Heart right ventricle (tissue), 16 donors: ENCODE measurements at regions not wholly inside any gene's neighbourhood (a gene's known extent, or its start where the extent isn't known, plus 50 kb on each side); places are given as distances from the start of the nearest gene placed in this dataset.

ENCODE experiments used
- ATAC-seq, 8 donors: fragments of 200-7000 bp; cut with Tn5 transposase; one replicate each; pipeline ENCODE4 v1.9.1; 2020; ENCODE audit warnings: mild to moderate bottlenecking in 8 of 8, moderate library complexity in 8 of 8, moderate number of reproducible peaks in 1 of 8
- DNase-seq, 2 donors: peaks; one replicate each; pipeline ENCODE4 v3.0.0-alpha.2; 2020
- H3K27ac ChIP-seq, 10 donors: fragments of 200-600 bp; sonication (generic) in 2 of 10; one replicate each; pipeline versions ENCODE4 v1.5.0 to v1.8.0; 2020 to 2022; ENCODE audit warnings: mild to moderate bottlenecking in 3 of 10
- H3K27me3 ChIP-seq, 7 donors: fragments of 200-600 bp; one replicate each; pipeline ENCODE4 v1.8.0; 2021 to 2022; ENCODE audit warnings: mild to moderate bottlenecking in 2 of 7
- H3K36me3 ChIP-seq, 9 donors: fragments of 200-600 bp; sonication (generic) in 1 of 9; one replicate each; pipeline versions ENCODE4 v1.5.0 to v1.8.0; 2020 to 2022; ENCODE audit warnings: mild to moderate bottlenecking in 2 of 9
- H3K4me1 ChIP-seq, 9 donors: fragments of 200-600 bp; sonication (generic) in 1 of 9; one replicate each; pipeline versions ENCODE4 v1.5.0 to v1.8.0; 2020 to 2022; ENCODE audit warnings: mild to moderate bottlenecking in 4 of 9
- H3K4me3 ChIP-seq, 10 donors: fragments of 200-600 bp; sonication (generic) in 2 of 10; one replicate each; pipeline versions ENCODE4 v1.5.0 to v1.8.0; 2020 to 2022; ENCODE audit warnings: mild to moderate bottlenecking in 7 of 10, moderate library complexity in 2 of 10
- H3K9me3 ChIP-seq, 11 donors: fragments of 200-600 bp in 10 of 11; sonication (generic) in 2 of 11; one replicate each; pipeline versions ENCODE4 v1.5.0 to v1.8.0; 2013 to 2022; ENCODE audit warnings: mild to moderate bottlenecking in 2 of 11, control low read depth in 1 of 11, moderate library complexity in 1 of 11
- WGBS, 2 donors: extraction: QIAGEN DNeasy Blood & Tissue Kit; methylation state at CpG; one replicate each; pipeline ENCODE4 v1.1.7; 2013; ENCODE audit warnings: inconsistent platforms in 1 of 2; 5-methylcytosine and 5-hydroxymethylcytosine counted together
- intact Hi-C, 10 donors: fragments of 100-400 bp; cut with DNase I; formaldehyde crosslinking; loops; one replicate each; pipeline versions ENCODE4 v1.11.1 to v1.14.2; 2022
- TF ChIP-seq, protein P1 (sequence below), 9 donors: fragments of 200-600 bp; sonication (generic) in 2 of 9; IDR thresholded peaks; one replicate each; pipeline versions ENCODE4 v1.5.0 to v1.8.0; 2021 to 2022; ENCODE audit warnings: antibody characterized with exemption in 9 of 9, mild to moderate bottlenecking in 5 of 9, moderate library complexity in 1 of 9
- donor health status: Arrhythmogenic right ventricular cardiomyopathy.
- donor health status: ischemic (EF 13 %, LVEDD 7.1; RV severe dilation, severe dysfunction).
- donor health status: healthy with polysubstance abuse.
- donor health status: DM: no; HTN: yes; CAD: no.
- donor health status: DM: no; HTN: no; CAD: no.
- donor health status: ischemic (EF 25% LVEDD 6.9; RV normal size, moderate dysfunction).
- donor health status: ischemic (EF 25% LVEDD 5.7; RV mildly dilated, moderate dysfunction).
- donor health status: healthy.
- donor health status: DM: yes; HTN: yes; CAD: no.
- donor health status: Ischemic cardiomyopathy.
- donor health status: ischemic (EF 35%, LVEDD 5.7; RV mildly dilated, moderate dysfunction).
- donor health status: nonischemic (EF 11% LVEDD 7.7; RV severe dilation, severe dysfunction).
- donor health status: DM: yes; HTN: yes; CAD: no.
- donor health status: PGD.
- donor health status: ischemic (EF 29% LVEDD 5.4; RV normal size, mild dysfunction).
- donor health status: nonischemic (EF 23%, LVEDD 6.1; RV moderate dilation, normal function).

- intact Hi-C loops = no loop called here
- TF ChIP-seq, protein P1, sequence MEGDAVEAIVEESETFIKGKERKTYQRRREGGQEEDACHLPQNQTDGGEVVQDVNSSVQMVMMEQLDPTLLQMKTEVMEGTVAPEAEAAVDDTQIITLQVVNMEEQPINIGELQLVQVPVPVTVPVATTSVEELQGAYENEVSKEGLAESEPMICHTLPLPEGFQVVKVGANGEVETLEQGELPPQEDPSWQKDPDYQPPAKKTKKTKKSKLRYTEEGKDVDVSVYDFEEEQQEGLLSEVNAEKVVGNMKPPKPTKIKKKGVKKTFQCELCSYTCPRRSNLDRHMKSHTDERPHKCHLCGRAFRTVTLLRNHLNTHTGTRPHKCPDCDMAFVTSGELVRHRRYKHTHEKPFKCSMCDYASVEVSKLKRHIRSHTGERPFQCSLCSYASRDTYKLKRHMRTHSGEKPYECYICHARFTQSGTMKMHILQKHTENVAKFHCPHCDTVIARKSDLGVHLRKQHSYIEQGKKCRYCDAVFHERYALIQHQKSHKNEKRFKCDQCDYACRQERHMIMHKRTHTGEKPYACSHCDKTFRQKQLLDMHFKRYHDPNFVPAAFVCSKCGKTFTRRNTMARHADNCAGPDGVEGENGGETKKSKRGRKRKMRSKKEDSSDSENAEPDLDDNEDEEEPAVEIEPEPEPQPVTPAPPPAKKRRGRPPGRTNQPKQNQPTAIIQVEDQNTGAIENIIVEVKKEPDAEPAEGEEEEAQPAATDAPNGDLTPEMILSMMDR (IDR thresholded peaks at IDR 0.05) = no peak
- ATAC-seq (no peak), DNase-seq (no peak)
- 81 to 83% methylated on average over 4 of the region's 4 CpGs for WGBS, 2 donors
- Histone ChIP-seq H3K4me1 (no peaks in the 10 kb centered on the region), H3K27ac (no peak overlapping the region), H3K27me3 (no peaks in the 10 kb centered on the region), H3K36me3 (no peaks in the 10 kb centered on the region), H3K4me3 (no peak overlapping the region), H3K9me3 (peaks cover 0 to 4% (median 0%) of the 10 kb centered on the region in 11 donors)
Measured at GRCh38 chr18:41690332-41691127, 264.5 kb upstream of the PIK3C3 start.

- Histone ChIP-seq H3K4me3 (no peak overlapping the region), H3K27ac (no peak overlapping the region), H3K27me3 (no peaks in the 10 kb centered on the region), H3K36me3 (no peaks in the 10 kb centered on the region), H3K9me3 (peaks cover 0 to 28% (median 0%) of the 10 kb centered on the region in 11 donors), H3K4me1 (no peaks in the 10 kb centered on the region)
- DNase-seq (no peak), ATAC-seq (no peak)
- 65 to 94% methylated on average over 2 of the region's 2 CpGs for WGBS, 2 donors
- TF ChIP-seq, protein P1 (IDR thresholded peaks at IDR 0.05) = no peak
- intact Hi-C loops = no loop called here
Measured at GRCh38 chr18:41687138-41687537, 267.9 kb upstream of the PIK3C3 start.

GRCh38 chr18:41681138-41681880 is 273.7 kb upstream of the PIK3C3 start:
- Histone ChIP-seq H3K4me1 (no peaks in the 10 kb centered on the region), H3K36me3 (no peaks in the 10 kb centered on the region), H3K27ac (no peak overlapping the region), H3K27me3 (no peaks in the 10 kb centered on the region), H3K9me3 (peaks cover 0 to 28% (median 0%) of the 10 kb centered on the region in 11 donors), H3K4me3 (no peak overlapping the region)
- no peak for ATAC-seq
- intact Hi-C loops = no loop called here
- 91 to 95% methylated on average over 8 of the region's 8 CpGs for WGBS, 2 donors
- TF ChIP-seq, protein P1 (IDR thresholded peaks at IDR 0.05) = no peak
- no peak for DNase-seq

GRCh38 chr18:41674506-41674905 is 280.5 kb upstream of the PIK3C3 start:
- Histone ChIP-seq H3K36me3 (no peaks in the 10 kb centered on the region), H3K4me1 (no peaks in the 10 kb centered on the region), H3K27ac (no peak overlapping the region), H3K27me3 (no peaks in the 10 kb centered on the region), H3K9me3 (no peaks in the 10 kb centered on the region), H3K4me3 (no peak overlapping the region)
- ATAC-seq (no peak), DNase-seq (no peak)
- TF ChIP-seq, protein P1 (IDR thresholded peaks at IDR 0.05) = no peak
- intact Hi-C loops = loop anchor here in 1 of 10 donors (10.0 kb wide), 1 partner anchor 60 kb away; no protein-coding TSS in a partner anchor
- 48 to 56% methylated on average over 7 of the region's 7 CpGs for WGBS, 2 donors
